Activated T-cell treated with anti-CD3 and anti-CD28 coated beads, Interleukin-2, amount 50 U/mL, for 4 hours (primary cell): ENCODE measurements at regions not wholly inside any gene's neighbourhood (a gene's known extent, or its start where the extent isn't known, plus 50 kb on each side); places are given as distances from the start of the nearest gene placed in this dataset.
"Not testable (repeated sequence)": the region's sequence is repeated elsewhere in the genome, so short reads cannot be mapped to it uniquely, and the experiment has no call there.

Experiments used
- ATAC-seq, 2 donors: fragments of 200-7000 bp; cut with Tn5 transposase; one replicate each; pipeline ENCODE4 v1.10.0; 2021
- DNase-seq: peaks from one replicate; pipeline ENCODE4 v3.0.0-alpha.2; 2020
- H3K27me3 Mint-ChIP-seq: one replicate; pipeline ENCODE4 v1.8.0; 2021; ENCODE audit warnings: low read depth, mixed read lengths
- H3K36me3 Mint-ChIP-seq: one replicate; pipeline ENCODE4 v1.8.0; 2022; ENCODE audit warnings: mixed read lengths; ENCODE audit not compliant: insufficient read depth
- H3K4me1 Mint-ChIP-seq: one replicate; pipeline ENCODE4 v1.8.0; 2021; ENCODE audit warnings: low read depth, mixed read lengths
- H3K4me3 Mint-ChIP-seq: one replicate; pipeline ENCODE4 v1.8.0; 2021; ENCODE audit warnings: mild to moderate bottlenecking, moderate library complexity, mixed read lengths
- H3K9me3 Mint-ChIP-seq: one replicate; pipeline ENCODE4 v1.8.0; 2021; ENCODE audit warnings: mixed read lengths

- not testable (repeated sequence) for H3K27me3 Mint-ChIP-seq, H3K4me3 Mint-ChIP-seq, H3K36me3 Mint-ChIP-seq, ATAC-seq, H3K4me1 Mint-ChIP-seq, DNase-seq
- H3K9me3 Mint-ChIP-seq = peaks cover 19% of the 10 kb centered on the region
These were observed 627.6 kb upstream of the PCDH7 start for GRCh38 chr4:30092420-30093128.

- Mint-ChIP-seq H3K27me3 (no peaks in the 10 kb centered on the region), H3K4me3 (no peak overlapping the region), H3K4me1 (no peaks in the 10 kb centered on the region), H3K9me3 (peaks cover 19% of the 10 kb centered on the region), H3K36me3 (no peaks in the 10 kb centered on the region)
- ATAC-seq = no peak
- DNase-seq = no peak
These were observed 625.3 kb upstream of the PCDH7 start for GRCh38 chr4:30094887-30095286.

DNA sequence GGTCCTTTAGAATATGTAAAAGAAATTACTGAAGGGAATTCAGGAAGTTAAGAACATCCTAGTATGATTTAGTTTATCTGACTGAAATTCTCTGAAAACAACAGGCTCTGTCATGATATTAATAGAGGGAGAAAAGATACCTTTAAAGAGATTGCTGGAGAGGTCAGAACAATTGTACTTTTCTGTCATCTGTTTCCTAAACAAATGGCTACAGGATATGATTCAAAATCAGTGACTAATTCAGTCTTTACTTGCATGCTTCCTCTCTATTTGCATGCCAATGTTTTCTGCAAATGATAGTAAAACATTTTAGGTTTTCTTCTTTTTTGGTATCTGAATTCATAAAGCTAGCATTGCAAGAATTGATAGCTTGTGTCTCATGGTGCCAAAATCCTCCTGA is 616.7 kb upstream of the PCDH7 start:
- ATAC-seq (no peak), DNase-seq (no peak)
- peaks cover 15% of the 10 kb centered on the region for H3K9me3 Mint-ChIP-seq
- no peak overlapping the region for H3K4me3 Mint-ChIP-seq
- no peaks in the 10 kb centered on the region for H3K27me3 Mint-ChIP-seq
- H3K36me3 Mint-ChIP-seq = no peaks in the 10 kb centered on the region
- H3K4me1 Mint-ChIP-seq = no peaks in the 10 kb centered on the region

GRCh38 chr4:30116401-30116800 is 603.8 kb upstream of the PCDH7 start:
- ATAC-seq (no peak), DNase-seq (no peak)
- Mint-ChIP-seq H3K4me1 (no peaks in the 10 kb centered on the region), H3K9me3 (peaks cover 19% of the 10 kb centered on the region), H3K27me3 (no peaks in the 10 kb centered on the region), H3K4me3 (no peak overlapping the region), H3K36me3 (no peaks in the 10 kb centered on the region)

- ATAC-seq = no peak
- DNase-seq = no peak
- Mint-ChIP-seq H3K4me3 (no peak overlapping the region), H3K9me3 (peaks cover 15% of the 10 kb centered on the region), H3K27me3 (no peaks in the 10 kb centered on the region), H3K36me3 (no peaks in the 10 kb centered on the region), H3K4me1 (no peaks in the 10 kb centered on the region)
These were observed 602.7 kb upstream of the PCDH7 start for GRCh38 chr4:30117433-30117832.

DNA sequence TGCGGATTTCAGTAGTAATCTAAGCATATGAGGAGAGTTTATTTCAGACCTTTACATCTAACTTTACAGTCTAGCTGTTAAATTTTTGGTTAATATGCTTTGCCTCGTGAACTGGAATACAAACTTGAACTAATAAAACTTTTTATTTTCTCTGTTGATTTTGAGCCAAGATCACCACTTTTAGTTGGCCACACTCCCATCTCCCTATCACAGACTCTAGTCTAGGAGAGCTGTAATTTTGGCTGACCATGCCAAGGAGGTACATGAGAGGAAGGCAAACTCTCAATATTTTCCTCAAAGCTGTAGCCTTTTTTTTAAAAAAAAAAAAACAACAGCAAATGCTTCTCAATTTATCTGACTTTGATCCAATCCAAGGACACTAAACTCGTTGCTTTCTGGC is 597.5 kb upstream of the PCDH7 start:
- ATAC-seq = no peak
- Mint-ChIP-seq H3K4me3 (no peak overlapping the region), H3K9me3 (peaks cover 7% of the 10 kb centered on the region), H3K4me1 (no peaks in the 10 kb centered on the region), H3K36me3 (no peaks in the 10 kb centered on the region), H3K27me3 (no peaks in the 10 kb centered on the region)
- DNase-seq = no peak

DNA sequence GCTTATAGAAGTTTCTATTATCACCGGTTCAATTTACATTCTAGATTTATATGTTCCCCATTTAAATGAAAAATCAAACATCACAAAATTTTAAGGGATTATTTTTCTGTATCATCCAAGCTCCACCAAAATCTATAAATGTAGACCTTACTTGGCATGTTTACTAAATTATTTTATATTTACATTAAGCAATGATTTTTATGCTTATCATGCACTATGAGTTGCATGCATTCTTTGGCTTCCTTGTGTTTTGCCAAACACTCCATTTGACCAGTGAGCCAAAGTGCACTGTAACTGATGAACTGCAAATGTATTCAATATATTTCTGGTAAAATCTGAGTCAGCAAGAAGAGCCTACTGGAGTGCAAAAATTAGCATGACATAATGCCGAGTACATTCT is 595.5 kb upstream of the PCDH7 start:
- not testable (repeated sequence) for H3K4me3 Mint-ChIP-seq, H3K9me3 Mint-ChIP-seq, DNase-seq, ATAC-seq, H3K4me1 Mint-ChIP-seq, H3K36me3 Mint-ChIP-seq, H3K27me3 Mint-ChIP-seq

DNA sequence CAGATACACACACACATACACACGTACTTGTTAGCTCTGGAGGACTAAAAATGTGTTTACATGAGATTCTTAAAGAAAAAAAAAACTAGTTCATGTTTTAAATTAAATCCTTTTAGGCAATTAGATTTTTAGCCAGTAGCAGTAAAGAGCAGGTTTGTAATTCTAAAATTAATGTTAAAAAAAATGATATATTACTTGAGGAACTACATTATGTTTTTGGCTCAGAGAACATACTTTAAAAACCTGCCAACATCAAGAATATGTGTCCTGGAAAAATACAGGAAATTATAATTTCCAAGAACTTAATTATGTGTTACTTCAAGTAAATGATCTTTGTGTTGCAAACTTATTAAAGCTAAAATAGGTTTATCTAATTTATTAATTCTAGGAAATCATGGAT is 594.3 kb upstream of the PCDH7 start:
- no peak overlapping the region for H3K4me3 Mint-ChIP-seq
- no peak for DNase-seq
- H3K27me3 Mint-ChIP-seq = no peaks in the 10 kb centered on the region
- no peaks in the 10 kb centered on the region for H3K9me3 Mint-ChIP-seq
- no peaks in the 10 kb centered on the region for H3K36me3 Mint-ChIP-seq
- no peaks in the 10 kb centered on the region for H3K4me1 Mint-ChIP-seq
- ATAC-seq = no peak

GRCh38 chr4:30126351-30126750 is 593.8 kb upstream of the PCDH7 start:
- Mint-ChIP-seq H3K27me3 (no peaks in the 10 kb centered on the region), H3K4me1 (no peaks in the 10 kb centered on the region), H3K4me3 (no peak overlapping the region), H3K36me3 (no peaks in the 10 kb centered on the region), H3K9me3 (no peaks in the 10 kb centered on the region)
- ATAC-seq (no peak), DNase-seq (no peak)

DNA sequence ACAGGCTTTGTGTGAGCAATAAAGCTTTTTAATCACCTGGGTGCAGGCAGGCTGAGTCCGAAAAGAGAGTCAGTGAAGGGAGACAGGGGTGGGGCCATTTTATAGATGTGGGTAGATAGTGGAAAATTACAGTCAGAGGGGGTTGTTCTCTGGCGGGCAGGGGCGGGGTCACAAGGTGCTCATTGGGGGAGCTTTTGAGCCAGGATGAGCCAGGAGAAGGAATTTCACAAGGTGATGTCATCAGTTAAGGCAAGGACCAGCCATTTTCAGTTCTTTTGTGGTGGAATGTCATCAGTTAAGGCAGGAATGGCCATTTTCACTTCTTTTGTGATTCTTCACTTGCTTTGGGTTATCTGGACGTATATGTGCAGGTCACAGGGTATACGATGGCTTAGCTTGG is 571.3 kb upstream of the PCDH7 start:
- not testable (repeated sequence) for H3K4me3 Mint-ChIP-seq, H3K27me3 Mint-ChIP-seq, ATAC-seq, H3K4me1 Mint-ChIP-seq, H3K36me3 Mint-ChIP-seq, DNase-seq
- peaks cover 23% of the 10 kb centered on the region for H3K9me3 Mint-ChIP-seq

DNA sequence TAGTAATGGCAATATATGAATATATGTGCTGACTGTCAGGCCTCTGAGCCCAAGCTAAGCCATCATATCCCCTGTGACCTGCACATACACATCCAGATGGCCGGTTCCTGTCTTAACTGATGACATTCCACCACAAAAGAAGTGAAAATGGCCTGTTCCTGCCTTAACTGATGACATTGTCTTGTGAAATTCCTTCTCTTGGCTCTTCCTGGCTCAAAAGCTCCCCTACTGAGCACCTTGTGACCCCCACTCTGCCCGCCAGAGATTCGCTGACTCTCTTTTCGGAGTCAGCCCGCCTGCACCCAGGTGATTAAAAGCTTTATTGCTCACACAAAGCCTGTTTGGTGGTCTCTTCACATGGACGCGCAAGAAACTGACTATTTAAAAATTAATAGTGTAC is 570.6 kb upstream of the PCDH7 start:
- H3K4me3 Mint-ChIP-seq, DNase-seq, ATAC-seq, H3K36me3 Mint-ChIP-seq, H3K27me3 Mint-ChIP-seq, H3K4me1 Mint-ChIP-seq: not testable (repeated sequence)
- peaks cover 22% of the 10 kb centered on the region for H3K9me3 Mint-ChIP-seq

DNA sequence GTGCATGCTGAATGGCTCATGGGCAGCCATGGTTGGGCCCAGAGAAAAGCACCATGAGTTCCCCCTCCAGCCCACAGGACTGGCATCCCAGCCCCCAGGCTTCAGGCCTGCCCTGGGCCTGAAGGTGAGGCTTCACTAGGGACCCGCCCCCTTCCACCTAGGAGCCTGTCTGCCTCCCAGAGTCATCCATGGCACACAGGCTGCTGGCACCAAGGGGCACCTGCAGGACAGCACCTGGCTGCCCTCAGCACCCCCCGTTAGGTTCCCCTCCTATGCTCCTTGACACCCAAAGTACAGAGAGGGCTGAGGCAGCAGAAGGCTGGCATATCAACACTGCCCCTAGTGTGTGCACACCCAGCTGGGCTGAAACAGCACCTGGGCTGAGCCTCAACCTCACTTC is 566.7 kb upstream of the PCDH7 start:
- Mint-ChIP-seq H3K27me3 (no peaks in the 10 kb centered on the region), H3K4me1 (no peaks in the 10 kb centered on the region), H3K9me3 (peaks cover 19% of the 10 kb centered on the region), H3K4me3 (no peak overlapping the region), H3K36me3 (no peaks in the 10 kb centered on the region)
- DNase-seq = no peak
- no peak for ATAC-seq

- Mint-ChIP-seq H3K36me3 (no peaks in the 10 kb centered on the region), H3K4me1 (no peaks in the 10 kb centered on the region), H3K9me3 (peaks cover 23% of the 10 kb centered on the region), H3K4me3 (no peak overlapping the region), H3K27me3 (no peaks in the 10 kb centered on the region)
- no peak for ATAC-seq
- no peak for DNase-seq
These were observed 560.0 kb upstream of the PCDH7 start for GRCh38 chr4:30160140-30160539.

- no peaks in the 10 kb centered on the region for H3K9me3 Mint-ChIP-seq
- H3K4me3 Mint-ChIP-seq = no peak overlapping the region
- no peaks in the 10 kb centered on the region for H3K27me3 Mint-ChIP-seq
- DNase-seq (no peak), ATAC-seq (no peak)
- no peaks in the 10 kb centered on the region for H3K36me3 Mint-ChIP-seq
- H3K4me1 Mint-ChIP-seq = no peaks in the 10 kb centered on the region
These were observed 547.8 kb upstream of the PCDH7 start for GRCh38 chr4:30172416-30172815.

DNA sequence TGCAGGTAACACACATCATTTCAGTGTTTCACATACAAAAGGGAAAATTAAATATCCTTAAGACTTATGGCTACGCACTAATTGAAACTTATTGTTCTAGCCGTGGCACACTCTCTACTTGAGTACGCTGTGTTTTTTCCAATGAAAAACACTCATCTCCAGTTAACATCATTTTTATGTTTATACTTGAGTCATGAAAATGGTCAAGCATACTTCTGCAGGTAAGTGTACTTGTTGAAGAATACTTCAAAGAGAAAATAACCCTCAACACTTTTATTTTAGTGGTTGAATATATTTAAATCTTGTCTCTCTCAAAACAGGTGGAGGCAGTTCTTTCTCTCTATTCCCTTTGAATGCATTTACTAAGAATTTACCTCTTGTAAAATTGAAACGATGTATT is 538.7 kb upstream of the PCDH7 start:
- DNase-seq (no peak), ATAC-seq (no peak)
- Mint-ChIP-seq H3K9me3 (peaks cover 16% of the 10 kb centered on the region), H3K4me1 (no peaks in the 10 kb centered on the region), H3K27me3 (no peaks in the 10 kb centered on the region), H3K36me3 (no peaks in the 10 kb centered on the region), H3K4me3 (no peak overlapping the region)

GRCh38 chr4:30181918-30182317 is 538.3 kb upstream of the PCDH7 start:
- Mint-ChIP-seq H3K9me3 (peaks cover 16% of the 10 kb centered on the region), H3K36me3 (no peaks in the 10 kb centered on the region), H3K4me1 (no peaks in the 10 kb centered on the region), H3K27me3 (no peaks in the 10 kb centered on the region), H3K4me3 (no peak overlapping the region)
- ATAC-seq = no peak
- no peak for DNase-seq
